ENCODE measurements at regions not wholly inside any gene's neighbourhood (a gene's known extent, or its start where the extent isn't known, plus 50 kb on each side); places are given as distances from the start of the nearest gene placed in this dataset.
"Not testable (repeated sequence)": the region's sequence is repeated elsewhere in the genome, so short reads cannot be mapped to it uniquely, and the experiment has no call there.

- DNase-seq (ENCODE audit: low read depth in 3 of 3), result no peak
These were observed 1154.3 kb downstream of the FAM181B start for GRCh38 chr11:81579339-81579738.

- no peak for DNase-seq (ENCODE audit: low read depth in 3 of 3)
These were observed 1155.1 kb downstream of the FAM181B start for GRCh38 chr11:81578571-81578970.

DNA sequence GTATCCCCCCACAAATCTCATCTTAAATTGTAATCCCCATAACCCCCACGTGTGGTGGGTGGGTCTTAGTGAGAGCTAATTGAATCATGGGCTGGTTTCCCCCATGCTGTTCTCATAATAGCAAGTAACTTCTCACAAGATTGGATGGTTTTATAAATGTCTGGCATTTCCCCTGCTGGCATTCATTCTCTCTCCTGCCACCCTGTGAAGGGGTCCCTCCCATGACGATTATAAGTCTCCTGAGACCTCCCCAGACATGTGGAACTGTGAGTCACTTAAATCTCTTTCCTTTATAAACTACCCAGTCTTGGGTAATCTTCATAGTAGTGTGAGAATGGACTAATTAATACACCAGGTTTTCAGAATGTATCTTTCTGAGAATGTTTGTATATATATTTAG lies 1159.4 kb downstream of the FAM181B start:
- no peak for DNase-seq (ENCODE audit: low read depth in 3 of 3)

DNA sequence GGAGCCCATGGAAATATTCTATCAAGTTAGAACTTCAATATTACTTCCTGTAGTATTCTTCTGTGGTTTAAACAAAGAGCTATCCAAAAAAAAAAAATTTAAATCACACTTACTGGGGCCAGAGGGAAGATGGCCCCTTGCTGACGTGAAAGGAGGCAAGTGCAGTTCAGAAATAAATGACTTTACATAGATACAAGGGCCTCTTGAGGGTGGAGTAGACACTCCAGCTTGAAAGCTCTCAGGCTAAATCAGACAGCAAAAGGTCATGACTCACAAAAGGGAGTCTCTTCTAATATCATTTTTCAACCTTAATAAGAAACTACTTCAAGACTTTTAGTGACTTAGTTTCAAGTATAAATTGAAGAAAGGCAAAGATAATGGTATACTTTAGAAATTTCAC lies 1160.3 kb downstream of the FAM181B start:
- no peak for DNase-seq (ENCODE audit: low read depth in 3 of 3)

GRCh38 chr11:81570669-81571068 lies 1163.0 kb downstream of the FAM181B start:
- DNase-seq (ENCODE audit: low read depth in 3 of 3), result no peak

DNA sequence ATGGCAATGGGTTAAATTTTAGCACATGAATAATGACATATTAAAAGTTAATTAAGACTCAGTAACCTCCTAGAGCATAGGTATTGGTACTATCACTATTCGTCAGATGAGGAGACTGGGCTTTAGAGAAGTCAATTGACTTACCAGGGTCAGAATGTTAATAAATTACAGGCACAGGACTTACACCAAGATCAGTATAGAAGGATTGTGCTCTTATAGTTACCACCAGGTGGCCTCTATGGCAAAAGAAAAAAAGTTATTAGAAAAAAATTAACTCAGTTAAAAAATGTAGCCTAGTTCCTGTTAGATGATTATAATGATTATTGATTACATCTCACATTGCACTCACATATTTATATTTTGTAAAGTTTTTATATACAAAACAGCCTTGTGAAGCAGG lies 1163.7 kb downstream of the FAM181B start:
- no peak for DNase-seq (ENCODE audit: low read depth in 3 of 3)

DNA sequence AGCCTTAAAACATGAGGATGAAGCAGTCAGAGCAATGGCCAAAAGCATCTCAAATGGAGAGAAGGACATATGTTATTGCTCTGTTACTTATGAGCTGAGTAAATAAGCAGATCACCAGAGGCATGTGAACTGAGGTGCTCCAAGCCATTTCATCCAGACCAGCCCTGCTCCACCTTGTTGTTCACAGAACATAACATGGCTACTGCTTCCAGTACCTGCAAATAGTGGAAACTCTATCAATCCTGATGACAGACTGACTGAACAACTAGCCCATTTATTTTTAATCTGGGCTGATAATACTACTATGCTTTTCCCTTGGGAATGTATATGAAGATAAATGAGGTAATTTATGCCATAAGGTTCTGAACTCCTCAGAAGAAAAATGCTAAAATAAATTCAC lies 1164.7 kb downstream of the FAM181B start:
- DNase-seq (ENCODE audit: low read depth in 3 of 3), result no peak

GRCh38 chr11:81548123-81548522 lies 1185.5 kb downstream of the FAM181B start:
- no peak for DNase-seq (ENCODE audit: low read depth in 3 of 3)

DNA sequence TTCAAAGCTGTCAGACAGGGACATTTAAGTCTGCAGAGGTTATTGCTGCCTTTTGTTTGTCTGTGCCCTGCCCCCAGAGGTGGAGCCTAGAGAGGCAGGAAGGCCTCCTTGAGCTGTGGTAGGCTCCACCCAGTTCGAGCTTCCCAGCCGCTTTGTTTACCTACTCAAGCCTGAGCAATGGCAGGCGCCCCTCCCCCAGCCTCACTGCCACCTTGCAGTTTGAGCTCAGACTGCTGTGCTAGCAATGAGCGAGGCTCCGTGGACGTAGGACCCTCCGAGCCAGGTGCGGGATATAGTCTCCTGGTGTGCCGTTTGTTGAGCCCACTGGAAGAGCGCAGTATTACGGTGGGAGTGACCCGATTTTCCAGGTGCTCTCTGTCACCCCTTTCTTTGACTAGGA lies 1193.9 kb downstream of the FAM181B start:
- DNase-seq (ENCODE audit: low read depth in 3 of 3), result not testable (repeated sequence)

- DNase-seq (ENCODE audit: low read depth in 3 of 3), result no peak
These were observed 1218.1 kb downstream of the FAM181B start for GRCh38 chr11:81515566-81515965.

DNA sequence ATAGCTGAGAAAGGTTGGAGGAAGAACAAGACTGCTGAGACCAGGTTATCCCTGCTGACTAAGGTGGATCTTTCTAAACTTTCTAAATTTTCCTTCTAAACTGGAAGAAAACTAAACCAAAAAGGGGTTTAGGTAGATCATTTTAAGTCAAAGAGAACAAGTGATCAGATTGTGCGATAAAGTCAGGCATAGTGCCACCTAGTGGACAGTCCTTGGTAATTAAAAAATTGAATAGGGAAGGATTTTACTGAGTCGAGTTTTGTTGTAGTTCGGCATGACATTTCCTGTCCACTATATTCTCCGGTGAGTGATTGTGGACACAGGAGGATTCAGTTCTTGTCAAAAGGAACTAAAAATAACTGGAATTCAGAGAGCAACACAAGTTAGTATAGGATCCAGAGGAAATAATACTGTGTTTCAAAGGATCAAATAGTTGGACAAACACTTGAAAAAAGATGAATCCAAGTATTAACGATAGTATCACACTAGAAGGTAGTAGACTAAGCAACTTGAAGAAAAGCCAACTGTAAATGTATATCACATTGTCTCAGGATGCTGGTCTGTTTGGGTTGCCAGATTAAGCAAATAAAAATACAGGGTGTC lies 1236.4 kb downstream of the FAM181B start:
- no peak for DNase-seq (ENCODE audit: low read depth in 3 of 3)

DNA sequence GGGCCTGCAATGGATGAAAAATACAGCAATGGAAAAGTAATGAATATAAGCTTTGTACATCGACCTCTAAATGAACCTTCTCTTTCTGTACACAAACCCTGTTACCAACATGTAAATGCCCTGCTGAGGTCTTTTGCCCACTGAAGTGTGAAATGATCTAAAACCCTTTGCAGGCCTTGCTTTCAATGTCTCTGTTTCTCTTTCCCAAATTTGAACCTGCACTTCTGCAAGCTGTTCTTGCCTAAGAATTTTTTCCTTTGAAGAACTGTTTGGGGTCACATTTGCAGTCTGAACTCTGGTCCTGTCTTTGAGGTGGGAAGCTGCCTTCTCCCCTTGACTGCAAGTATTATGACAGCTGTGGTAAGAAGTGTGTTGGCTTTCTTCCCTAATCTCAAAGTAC lies 1237.1 kb downstream of the FAM181B start:
- no peak for DNase-seq (ENCODE audit: low read depth in 3 of 3)

DNA sequence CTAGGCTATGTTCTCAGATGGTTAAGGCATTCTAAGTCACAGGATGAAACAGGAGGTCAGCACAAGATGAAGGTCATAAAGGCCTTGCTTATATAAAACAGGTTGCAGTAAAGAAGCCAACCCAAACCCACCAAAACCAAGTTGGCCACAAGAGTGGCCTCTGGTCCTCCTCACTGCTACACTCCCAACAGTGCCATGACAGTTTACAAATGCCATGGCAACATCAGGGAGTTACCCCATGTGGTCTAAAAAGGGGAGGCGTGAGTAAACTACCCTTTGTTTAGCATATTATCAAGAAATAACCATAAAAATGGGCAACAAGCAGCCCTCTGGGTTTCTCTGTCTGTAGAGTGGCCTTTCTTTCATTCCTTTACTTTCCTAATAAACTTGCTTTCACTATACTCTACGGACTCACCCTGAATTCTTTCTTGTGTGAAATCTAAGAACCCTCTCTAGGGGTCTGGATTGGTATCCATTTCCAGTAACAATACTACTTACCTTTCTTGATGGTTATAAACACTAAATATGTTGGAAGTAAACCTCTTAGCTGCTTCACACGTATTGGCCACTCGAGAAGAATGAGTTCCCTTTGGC lies 1237.9 kb downstream of the FAM181B start:
- DNase-seq (ENCODE audit: low read depth in 3 of 3), result no peak

DNA sequence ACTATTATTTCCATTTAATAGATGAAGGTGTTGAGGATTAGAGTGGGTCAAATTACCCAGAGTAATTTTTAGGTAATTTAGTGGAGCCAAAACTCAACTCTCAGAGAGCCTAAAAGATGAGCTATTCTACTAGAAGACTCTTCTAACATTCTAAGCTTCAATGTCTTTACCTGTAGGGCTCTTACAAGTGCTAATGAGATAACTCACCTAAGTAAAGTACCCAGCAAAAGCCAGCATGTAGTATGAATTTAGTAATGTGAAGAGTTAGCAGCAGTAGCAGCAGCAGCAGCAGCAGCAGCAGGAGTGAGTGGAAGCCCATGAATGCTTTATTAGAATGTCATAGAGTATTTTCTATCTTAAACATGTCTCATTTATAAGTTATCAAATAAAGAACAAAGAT lies 1239.2 kb downstream of the FAM181B start:
- no peak for DNase-seq (ENCODE audit: low read depth in 3 of 3)

- no peak for DNase-seq (ENCODE audit: low read depth in 3 of 3)
These were observed 1240.7 kb downstream of the FAM181B start for GRCh38 chr11:81492923-81493445.

- DNase-seq (ENCODE audit: low read depth in 3 of 3), result no peak
These were observed 1246.6 kb downstream of the FAM181B start for GRCh38 chr11:81487109-81487508.

GRCh38 chr11:81484196-81484595 lies 1249.5 kb downstream of the FAM181B start:
- no peak for DNase-seq (ENCODE audit: low read depth in 3 of 3)

DNA sequence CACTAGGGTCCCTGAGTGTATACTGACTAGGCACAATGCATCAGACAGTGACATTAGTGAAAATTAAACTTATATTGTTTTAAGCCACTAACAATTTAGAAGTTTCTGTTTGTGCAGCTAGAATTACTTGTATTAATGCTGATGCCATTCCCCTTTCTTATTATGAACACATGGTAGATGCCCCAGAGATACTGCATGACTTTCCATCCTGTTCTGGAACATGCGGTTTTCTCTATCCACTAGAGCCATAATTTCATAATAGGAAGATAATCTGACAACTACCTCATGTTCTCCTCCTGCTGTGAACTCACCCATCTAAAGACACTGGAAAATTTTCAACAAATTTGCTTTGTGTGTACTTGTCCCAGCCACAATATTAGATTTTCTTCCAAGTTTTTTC lies 1256.4 kb downstream of the FAM181B start:
- no peak for DNase-seq (ENCODE audit: low read depth in 3 of 3)

- DNase-seq (ENCODE audit: low read depth in 3 of 3), result no peak
These were observed 1257.3 kb downstream of the FAM181B start for GRCh38 chr11:81476345-81476744.

DNA sequence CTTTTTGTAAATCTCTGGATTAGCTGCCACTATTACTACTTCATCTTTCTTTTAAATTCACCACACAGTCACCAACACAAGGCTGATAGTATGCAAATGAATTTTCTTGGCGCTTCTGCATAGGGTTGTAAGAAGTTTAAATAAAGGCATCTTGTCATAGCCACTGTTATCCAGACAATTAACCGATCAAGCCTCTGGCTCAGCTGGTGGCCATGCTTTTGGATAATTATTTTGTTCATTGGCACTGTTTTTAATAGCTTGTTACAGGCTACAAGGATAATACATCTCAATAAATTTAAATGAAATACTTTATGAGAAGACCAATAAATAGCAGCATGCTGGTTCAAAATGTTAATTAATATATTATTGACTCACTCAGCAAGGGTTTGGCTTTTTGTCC lies 1261.0 kb downstream of the FAM181B start:
- no peak for DNase-seq (ENCODE audit: low read depth in 3 of 3)

GRCh38 chr11:81470446-81470845 lies 1263.2 kb downstream of the FAM181B start:
- DNase-seq (ENCODE audit: low read depth in 3 of 3), result no peak

DNA sequence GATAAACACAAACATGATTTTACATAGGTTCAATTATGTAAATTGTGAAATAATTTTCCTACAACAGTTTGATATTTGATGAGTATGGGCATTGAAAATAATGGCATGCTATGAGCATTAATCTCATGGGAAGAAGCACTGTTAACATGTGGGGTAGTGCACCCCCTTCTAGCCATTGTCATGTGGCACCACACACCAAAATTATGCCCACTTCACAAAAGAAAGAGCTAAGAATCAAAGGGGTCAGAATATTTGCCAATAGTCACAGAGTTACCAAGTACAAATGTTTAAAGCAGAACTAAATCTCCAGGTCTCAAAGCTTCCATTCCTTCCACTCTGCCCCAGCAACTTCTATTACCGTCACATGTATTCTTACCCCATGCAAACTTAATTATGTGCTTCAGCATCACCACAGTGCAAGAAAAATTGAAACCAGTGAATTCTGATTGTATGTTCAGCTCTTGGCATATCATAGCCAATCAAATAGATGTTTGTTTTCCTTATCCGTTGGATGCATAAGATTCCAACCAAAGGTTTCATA lies 1273.8 kb downstream of the FAM181B start:
- no peak for DNase-seq (ENCODE audit: low read depth in 3 of 3)

- DNase-seq (ENCODE audit: low read depth in 3 of 3), result no peak
These were observed 1284.0 kb downstream of the FAM181B start for GRCh38 chr11:81449588-81450156.

All from stimulated activated CD4-positive, alpha-beta T cell treated with anti-CD3 and anti-CD28 coated beads, TNF-alpha, amount 100 ng/mL, for 24 hours (primary cell).